ENCODE measurements at regions not wholly inside any gene's neighbourhood (a gene's known extent, or its start where the extent isn't known, plus 50 kb on each side); places are given as distances from the start of the nearest gene placed in this dataset.

DNA sequence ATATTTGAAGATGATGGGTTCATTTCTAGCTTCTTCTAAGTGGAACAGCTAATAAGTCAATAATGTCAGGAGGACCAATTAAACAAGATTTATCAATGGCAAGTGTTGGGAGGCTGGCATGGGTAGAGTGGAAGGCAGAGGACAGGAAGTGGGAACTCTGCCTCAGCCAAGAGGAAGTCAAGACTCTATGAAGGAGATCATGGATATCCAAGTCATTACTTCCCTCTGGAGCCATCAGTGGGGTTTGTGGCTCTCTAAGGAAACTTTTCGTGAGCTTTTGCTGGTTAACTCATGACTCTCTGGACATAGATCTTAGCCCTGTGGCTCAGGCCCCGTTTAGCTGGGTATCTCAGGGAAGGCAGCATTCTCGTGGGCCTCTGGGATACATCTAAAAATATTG is 410.4 kb upstream of the ID2 start:
- no peak for DNase-seq

DNA sequence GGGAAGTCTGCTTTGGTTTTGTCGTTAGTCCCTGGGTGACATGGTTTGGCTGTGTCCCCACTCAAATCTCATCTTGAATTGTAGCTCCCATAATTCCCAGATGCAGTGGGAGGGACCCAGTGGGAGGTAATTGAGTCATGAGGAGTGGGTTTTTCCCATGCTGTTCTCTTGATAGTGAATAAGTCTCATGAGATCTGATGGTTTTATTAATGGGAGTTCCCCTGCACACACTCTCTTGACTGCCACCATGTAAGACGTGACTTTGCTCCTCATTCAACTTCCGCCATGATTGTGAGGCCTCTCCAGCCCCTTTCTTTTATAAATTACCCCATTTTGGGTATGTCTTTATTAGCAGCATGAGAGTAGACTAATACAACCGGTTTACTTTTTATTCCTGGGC is 405.8 kb upstream of the ID2 start:
- DNase-seq: no peak

DNA sequence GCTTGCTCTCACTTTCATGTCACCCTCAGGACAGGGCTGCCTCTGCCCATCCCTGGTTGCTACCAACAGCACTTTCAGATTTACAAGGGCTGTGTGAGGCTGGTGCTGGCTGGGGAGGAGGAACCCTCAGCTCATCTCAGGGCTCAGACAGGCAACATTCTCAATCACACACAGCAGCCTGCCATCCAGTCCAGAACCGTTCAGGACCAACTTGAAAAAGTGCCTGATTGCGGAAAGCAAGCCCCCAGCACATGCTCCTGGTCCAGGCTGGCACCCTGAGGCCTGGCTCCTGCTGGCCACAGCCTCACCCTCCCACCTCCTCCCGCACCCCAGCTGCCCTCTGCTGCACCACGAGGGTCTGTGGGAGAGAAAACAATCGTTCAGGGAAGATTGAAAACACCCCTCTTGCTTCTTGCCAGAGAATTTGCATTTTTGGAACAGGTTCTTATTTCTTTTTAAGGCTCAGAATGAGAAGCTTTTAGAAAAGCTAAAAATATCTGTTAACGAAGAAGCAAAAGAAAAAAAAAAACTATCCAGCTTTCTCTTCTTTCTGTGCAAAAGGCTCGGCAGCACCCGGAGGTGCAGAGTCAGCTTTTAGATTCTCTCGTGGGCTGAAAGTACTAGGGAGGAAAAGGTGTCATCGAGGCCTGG is 403.8 kb upstream of the ID2 start:
- DNase-seq: no peak

DNA sequence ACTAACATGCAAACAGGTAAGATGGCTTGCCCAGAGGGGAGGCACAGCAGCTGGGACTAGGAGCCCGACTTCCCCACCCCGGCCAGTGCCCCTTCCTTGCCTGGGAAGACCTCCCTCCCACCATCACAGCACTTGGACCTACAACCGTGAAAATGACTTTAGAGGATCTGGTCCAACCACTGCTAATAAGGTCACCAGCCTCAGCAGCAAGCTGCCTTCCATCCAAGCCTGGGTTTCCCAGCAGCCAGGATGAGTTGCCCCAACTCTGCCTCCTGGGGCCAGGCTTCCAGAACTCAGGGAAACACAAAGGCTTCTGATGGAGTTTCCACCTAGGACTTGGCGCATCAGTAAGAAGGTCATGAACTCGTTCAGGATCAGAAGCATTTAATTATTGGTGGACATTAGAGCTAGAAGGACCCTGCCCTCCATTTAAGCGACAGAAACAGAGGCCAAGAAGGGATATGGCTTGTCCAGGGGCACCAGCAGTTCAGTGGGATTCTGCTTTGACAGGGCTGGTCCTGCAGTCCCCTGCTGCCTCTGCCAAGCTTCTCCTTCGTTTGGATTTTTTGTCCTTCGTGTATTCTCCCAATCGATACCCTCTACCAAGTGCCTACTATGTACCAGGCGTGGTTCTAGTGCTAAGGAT is 403.0 kb upstream of the ID2 start:
- DNase-seq: no peak

DNA sequence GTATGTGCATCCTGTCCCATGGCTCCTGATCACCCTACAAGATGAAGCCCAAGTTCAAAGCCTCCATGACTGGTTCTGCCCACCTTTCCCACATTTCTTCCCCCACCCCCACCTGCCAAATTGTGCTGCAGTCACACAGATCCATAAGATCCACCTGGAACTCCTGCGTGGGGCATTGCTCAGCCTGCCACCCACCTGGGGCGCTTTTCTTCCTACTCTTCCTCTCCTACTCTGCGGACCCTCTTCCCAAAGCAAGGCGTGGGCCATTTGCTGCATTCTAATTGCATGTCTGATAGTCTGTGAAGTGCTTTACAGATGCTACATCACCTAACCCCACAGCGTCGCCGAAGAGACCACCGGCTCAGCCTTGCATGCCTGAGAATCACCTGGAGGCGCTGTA is 402.4 kb upstream of the ID2 start:
- no peak for DNase-seq

DNA sequence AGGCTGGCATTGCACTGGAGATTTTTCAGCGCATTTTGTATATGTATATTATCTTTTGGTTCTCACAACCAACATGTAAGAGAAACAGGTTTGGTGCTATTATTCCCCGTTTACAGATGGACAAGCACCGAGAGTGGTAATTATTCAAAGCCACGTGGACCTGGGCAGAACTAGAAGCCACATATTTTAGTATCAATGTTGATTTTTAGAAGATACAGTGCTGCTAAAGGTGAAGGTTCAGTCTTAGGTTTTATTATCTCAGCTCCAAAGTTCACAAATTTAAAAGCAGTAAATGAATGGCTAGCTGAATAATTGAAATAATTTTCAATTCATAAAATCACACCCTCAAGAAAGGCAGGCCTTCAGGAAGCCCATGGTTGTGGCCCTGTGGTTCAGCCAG is 400.6 kb upstream of the ID2 start:
- no peak for DNase-seq

DNA sequence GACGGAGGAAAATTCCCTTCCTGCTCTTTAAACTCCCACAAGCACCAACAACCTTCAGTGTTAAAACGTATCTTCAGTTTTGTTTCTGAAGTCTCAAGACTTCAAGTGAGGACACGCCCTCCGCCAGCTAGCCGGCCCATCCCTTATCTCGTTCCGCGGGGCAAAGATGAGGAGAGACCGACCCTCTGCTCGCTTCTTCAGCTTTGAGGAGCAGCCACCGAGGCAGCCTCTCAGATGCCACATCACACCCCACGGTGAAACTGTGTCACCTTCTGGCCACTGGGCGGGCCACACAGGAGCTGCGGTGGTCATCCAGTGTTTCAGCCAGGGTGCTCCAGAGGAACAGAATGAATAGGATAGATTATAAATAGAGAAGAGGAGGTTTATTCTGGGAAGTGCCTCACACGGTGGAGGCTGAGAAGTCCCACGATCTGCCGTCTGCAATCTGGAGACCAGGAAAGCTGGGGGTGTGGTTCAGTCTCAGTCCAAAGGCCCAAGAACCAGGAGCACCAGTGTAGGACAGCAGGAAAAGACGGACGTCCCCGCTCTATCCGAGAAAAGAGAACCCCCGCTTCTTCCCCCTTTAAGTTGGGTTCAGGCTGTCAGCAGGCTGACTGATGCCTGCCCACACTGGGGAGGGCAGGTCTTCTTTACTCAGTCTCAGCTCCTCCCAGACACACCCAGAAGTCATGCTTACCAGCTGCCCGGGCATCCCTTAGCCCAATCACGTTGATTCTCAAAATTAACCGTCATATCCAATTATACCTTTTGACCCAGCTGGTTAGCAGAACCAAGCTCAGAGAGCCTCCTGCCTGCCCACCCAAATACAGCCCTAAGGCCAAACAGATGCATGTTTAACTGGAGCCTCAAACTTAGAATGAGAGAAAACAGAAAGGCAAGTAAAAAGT is 399.7 kb upstream of the ID2 start:
- DNase-seq: peak in 1 of 2 experiments; percentile 16

DNA sequence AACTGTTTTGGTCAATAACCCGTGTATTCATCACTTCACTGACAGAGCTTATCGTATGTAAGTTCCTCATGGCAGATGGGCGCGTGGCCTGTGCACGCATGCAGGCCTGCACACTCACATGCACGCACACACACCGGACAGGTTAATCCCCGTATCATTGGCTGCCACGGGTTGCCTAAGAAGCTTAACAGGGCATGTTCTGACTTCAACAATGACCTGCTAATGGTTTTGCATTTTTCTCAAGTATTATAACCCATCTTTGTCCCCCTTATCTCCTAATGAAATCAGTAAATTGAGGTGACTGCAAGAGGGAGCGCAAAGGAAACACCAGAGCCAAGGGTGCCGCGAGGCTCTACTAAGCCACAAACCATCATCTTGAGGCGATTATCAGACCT is 399.0 kb upstream of the ID2 start:
- DNase-seq: peak in 1 of 2 experiments; percentile 18

DNA sequence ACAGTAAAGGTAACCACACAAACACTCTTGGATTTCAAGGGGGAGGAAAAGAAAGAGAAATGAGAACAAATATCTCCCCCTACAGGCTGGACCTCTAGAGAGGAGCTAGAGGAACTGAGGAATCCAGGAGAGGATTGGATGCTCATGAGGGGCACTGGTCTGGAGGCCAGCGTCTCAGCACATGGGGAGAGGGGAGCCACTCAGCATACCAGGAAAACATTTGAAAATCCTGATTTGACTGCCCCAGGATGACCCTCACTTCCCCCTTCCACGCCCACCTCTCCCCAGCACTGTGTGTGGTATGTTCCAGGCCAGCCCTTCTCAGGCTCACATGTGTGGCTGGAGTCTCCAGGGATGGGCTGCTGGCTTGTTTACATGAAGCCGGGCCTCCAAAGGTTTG is 396.8 kb upstream of the ID2 start:
- DNase-seq: peak in 1 of 2 experiments; percentile 19

DNA sequence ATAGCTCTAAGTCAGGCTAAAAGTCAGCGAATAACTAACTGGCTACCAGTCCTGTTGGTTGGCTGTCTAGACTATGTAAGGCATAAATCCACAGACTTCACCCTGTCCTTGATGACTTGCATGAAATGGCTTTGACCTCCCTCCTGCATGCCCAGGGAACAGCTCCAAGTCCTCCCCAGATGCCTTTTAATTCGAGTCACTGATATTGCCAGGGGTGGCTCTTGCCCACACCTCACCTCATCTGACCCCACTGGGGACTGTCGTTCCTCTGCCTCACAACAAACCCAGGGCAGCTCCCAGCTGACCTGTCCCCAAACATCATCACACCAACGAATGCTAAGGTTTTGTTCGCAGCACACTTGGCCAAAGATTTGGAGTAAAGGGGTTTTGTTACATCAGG is 396.0 kb upstream of the ID2 start:
- no peak for DNase-seq

DNA sequence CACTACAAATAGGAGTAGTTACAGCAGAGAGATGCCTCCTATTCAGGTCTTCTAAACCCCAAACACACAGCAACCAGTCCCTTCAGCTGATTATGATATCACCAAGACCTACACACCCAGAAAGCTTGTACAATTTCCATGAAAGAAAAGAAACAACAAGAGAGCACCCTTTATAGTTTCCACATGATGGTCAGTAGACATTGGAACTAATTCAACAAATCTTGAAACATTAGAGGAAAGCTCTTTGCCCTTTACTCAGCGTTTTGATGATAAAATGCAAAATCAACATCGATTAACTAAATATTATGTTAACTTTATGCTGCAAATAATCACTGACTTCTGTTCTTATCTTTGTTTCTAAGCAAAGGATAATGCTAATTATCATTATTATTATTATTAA is 393.6 kb upstream of the ID2 start:
- no peak for DNase-seq

DNA sequence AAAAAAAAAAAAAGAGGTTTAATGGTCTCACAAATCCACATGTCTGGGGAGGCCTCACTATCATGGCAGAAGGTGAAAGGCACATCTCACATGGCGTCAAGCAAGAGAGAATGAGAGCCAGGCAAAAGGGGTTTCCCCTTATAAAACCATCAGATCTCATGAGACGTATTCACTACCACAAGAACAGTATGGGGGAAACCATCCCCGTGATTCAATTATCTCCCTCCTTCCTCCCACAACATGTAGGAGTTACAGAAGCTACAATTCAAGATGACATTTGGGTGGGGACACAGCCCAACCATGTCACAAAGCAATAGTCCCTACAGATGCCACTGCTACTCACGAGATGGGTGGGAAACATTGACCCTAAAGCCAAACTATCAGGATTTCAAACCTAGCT is 392.7 kb upstream of the ID2 start:
- no peak for DNase-seq

DNA sequence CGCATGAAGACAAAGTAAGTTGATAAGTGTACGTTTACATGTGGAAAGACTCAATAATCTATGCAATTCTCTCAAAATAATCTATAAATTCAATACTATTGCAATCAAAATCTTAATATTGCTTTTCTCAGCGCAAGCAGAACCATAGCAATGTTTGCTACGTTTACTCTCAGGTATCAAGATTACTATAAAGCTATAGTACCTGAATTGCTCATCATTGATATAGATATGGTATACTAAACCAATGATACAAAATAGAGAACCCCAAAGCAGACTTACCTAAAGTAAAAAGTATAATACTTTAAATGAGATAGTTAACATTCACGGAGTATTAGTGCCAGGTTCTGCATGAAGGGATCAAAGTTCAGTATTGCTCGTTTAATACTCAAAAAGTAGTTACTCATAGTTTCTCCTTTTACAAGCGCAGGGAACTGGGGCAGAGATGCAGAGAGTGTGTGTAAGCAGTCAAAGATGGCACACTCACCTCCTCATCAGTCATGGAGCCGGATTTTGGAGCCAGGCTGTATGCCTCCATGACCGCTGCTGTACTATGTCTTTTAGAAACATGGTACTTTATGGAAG is 391.0 kb upstream of the ID2 start:
- no peak for DNase-seq

DNA sequence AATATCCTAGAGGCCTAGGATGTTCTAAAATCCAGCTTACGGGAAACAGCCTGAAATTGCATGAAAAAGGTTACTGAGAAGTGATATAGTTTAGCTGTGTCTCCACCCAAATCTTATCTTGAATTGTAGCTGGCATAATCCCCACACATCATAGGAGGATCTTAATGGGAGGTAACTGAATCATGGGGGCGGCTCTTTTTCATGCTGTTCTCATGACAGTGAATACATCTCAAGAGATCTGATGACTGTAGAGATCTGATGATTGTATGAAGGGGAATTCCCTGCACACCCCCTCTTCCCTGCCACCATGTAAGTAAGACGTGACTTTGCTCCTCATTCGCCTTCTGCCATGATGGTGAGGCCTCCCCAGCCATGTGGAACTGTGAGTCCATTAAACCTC is 385.6 kb upstream of the ID2 start:
- DNase-seq: no peak

DNA sequence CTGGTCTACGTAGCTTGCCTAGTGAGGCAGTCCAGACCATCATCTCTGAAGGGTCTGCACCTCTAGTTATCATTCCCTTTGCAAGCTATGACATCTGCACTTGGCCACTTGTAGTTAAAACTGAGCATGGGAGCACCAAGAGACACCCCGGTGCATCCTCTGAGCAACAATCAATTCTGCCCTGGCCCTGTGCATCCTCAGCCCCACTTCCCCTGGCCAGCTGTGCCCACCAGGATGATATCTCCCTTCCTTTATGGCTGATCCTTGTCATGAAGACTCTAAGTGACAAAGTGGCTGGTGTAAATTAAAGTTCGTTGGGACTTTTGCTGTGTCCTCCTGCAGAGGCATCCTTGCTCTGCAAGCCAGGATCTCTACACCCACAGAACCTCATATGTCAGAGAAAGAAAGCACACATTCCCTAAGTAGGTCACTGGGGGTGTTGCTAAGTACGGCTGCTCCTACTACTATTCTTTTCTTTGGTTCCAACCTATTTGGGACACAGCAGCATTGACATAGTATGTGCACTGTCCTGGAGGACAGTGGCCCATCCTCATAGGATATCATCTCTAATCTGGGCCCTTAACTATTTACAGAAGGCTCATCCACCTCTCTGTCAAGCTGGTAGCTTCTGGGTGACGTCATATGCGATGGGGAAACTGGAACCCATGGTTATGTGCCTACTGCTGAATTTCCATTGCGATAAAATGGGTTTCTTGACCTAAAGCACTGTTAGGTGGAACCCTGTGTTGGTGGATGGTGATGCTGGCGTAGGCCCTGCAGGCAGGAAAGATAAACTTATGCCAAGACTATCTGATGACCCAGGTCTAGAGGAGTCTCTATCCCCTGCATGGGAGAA is 384.3 kb upstream of the ID2 start:
- DNase-seq: no peak

DNA sequence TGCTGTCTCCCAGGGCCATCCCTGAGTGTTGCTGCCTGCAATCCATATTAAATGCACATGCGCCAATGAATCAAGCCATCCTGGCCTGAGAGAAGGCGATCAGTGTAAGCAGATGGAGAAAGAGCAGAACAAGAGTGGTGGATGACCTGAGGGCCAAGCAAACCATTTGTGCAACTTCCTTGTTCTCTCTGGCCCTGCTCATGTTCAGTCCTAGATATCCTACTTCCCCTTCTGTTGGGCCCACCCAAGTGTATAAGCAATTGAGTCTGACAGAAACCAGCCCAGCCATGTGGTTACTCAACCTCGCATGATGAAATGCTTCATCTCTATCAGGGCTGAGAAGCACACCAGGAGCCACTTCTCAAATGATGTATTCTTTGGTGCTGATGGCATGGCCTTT is 383.1 kb upstream of the ID2 start:
- DNase-seq: no peak

DNA sequence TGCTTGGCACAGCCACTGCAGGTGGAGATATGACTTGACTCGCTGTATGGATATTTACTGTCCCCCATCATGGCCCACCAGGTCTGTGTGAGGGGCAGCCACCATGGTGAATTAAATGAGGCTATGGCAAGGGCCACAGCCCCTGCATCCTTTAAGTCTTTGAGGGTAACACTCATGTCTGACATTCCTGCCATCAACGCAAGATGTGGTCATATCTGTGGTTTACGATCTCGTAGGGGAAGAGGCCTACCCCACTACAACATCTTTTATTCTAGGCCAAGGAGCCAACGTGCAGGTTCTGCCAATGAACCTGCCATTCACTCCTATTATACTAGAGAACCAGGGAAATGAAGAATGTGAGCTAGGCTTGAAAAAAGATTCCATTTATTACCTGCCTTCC is 381.6 kb upstream of the ID2 start:
- no peak for DNase-seq

DNA sequence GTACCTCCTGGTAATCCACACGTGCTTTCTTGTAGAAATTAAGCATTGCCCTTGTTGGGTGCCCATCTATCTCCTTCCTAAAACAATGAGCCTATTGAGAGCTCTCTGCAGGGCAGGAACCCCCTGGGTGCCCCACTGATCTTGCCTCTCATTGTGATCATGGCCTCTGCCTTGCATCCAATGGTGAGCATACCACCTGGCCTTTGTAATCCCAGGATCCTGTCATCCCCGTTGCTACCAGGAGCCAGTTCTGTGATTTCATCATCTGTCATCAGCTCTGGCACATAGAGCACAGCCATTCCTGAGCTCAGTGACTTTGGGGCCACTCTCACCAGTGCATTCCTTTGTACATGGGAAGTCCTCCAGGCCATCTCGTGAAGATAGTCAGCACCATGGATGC is 381.0 kb upstream of the ID2 start:
- DNase-seq: no peak

DNA sequence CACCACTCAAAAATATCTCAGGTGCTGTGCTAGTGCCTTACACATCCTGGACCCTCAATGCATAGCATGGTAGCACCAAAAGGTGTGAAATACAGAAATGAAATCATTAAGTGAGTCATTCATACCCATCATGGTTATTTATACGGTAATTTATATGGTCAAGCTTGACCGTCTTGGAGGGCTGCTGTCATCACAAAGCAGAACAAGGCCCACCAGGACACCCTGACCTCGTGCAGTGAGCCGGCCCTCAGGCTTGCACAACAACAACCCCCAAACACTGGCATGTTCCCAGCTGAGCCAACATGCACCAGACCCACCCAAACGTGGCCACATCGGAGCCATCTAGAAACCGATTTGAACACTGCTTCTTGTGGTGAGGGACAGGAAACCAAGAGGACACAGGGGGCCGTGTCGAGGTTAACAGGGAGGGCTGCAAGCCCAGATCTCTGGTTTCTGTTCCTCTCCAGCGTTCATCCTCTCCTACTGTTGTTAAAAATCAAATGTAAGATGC is 378.5 kb upstream of the ID2 start:
- DNase-seq: no peak

DNA sequence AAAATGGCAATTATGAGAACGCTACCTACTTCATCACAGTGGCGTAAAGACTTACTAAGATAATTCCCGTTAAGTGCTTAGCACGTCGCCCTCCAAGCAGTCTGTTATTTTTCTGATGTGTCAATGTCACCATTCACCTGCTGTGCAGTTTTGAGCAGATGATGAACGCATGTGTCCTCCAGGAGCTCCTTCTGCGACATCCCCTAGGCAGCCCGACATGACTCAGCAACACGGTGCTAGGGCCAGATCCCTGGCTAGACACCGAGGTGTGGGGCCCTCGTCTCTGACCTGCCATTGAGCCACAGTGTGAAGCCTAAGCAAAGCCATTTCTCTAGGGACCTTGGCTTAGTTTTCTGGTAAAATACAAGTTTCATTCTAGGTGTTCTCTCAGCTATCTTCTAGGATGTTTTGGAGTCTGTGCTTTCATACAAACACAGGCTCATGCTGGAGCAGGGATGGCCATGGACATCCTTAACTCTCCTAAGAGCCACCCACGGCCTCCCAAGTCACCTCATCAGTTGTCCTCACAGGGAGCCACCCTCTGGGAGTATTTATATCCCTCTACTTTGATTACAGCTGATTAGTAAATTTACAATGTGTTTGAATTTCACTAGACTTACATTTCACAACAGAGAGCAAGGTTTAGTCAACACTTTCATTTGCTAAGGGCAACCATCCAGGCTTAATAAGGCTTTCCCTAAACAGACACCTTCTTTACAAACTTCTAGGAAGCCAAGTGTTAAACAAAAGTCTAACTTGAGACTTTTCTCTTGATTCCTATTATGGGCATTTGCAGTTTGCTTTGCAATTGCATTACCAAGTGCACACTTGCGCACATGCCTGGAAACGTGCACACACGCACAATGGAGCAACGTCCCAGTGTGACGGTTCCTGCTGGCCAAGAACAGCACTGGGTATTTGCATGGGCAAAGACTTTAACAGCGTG is 376.8 kb upstream of the ID2 start:
- peak in 1 of 2 experiments; percentile 17 for DNase-seq
